Prostate gland (tissue), 2 donors: ENCODE measurements at regions not wholly inside any gene's neighbourhood (a gene's known extent, or its start where the extent isn't known, plus 50 kb on each side); places are given as distances from the start of the nearest gene placed in this dataset.

Experiments used
- DNase-seq: peaks from one replicate; pipeline ENCODE4 v3.0.0-alpha.2; 2019; ENCODE audit warnings: low spot score
- H3K27ac ChIP-seq, 2 donors: fragments of 200-600 bp; sonication (generic); 2 replicates each; pipeline ENCODE4 v1.5.1; 2017 to 2019
- H3K27me3 ChIP-seq: fragments of 200-600 bp; sonication (generic); replicated peaks from 2 replicates; pipeline ENCODE4 v1.5.1; 2019; ENCODE audit not compliant: insufficient read depth
- H3K36me3 ChIP-seq, 2 donors: fragments of 200-600 bp; sonication (generic); 1 replicate in 1 of 2; 2 replicates in 1 of 2; pipeline versions ENCODE4 v1.5.1 to v1.8.1; 2017 to 2019
- H3K4me1 ChIP-seq: fragments of 200-600 bp; sonication (generic); replicated peaks from 2 replicates; pipeline ENCODE4 v1.5.1; 2019
- H3K4me3 ChIP-seq, 2 donors: fragments of 200-600 bp; sonication (generic); 2 replicates each; pipeline ENCODE4 v1.5.1; 2017 to 2019
- H3K9me3 ChIP-seq: fragments of 200-600 bp; sonication (generic); 2 replicates; pipeline ENCODE4 v1.5.1; 2017
- CTCF ChIP-seq, 4 experiments: fragments of 200-600 bp in 2 of 4; fragments of 450-650 bp in 2 of 4; sonication (generic) in 2 of 4; IDR thresholded peaks; 1 replicate in 3 of 4; 2 replicates in 1 of 4; pipeline ENCODE4 v1.5.1; 2016 to 2019; ENCODE audit warnings: antibody characterized with exemption in 4 of 4, mild to moderate bottlenecking in 2 of 4, moderate library complexity in 2 of 4
- POLR2A ChIP-seq: fragments of 450-650 bp; IDR thresholded peaks from one replicate; pipeline ENCODE4 v1.6.1; 2016; ENCODE audit warnings: antibody characterized with exemption, mild to moderate bottlenecking
- POLR2AphosphoS5 ChIP-seq: sonication (generic); formaldehyde crosslinking; IDR thresholded peaks from one replicate; pipeline ENCODE4 v1.6.1; 2017; ENCODE audit warnings: antibody characterized with exemption
- WGBS: methylation state at CpG from one replicate; pipeline ENCODE4 v1.1.5; 2018; 5-methylcytosine and 5-hydroxymethylcytosine counted together
- intact Hi-C: fragments of 100-400 bp; cut with DNase I; formaldehyde crosslinking; loops from one replicate; pipeline ENCODE4 v1.14.2; 2022

DNA sequence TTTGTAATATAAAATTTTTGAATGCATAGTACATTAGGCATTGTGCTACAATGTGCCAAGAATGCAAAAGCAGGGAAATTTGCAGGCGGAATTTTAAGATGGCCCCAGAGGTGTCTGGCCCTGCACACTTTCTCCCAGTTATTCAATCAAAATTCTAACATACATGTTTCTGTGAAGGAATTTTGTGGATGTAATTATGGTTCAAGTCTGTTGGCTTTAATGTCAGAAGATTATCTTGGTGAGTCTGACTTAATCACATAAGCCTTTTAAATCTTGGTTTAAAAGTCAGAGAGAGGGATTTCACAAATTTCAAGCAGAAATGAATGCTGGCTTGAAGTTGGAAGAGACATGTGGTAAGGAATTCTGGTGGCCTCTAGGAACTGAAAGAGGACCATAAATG is 423.4 kb upstream of the CCDC179 start:
- Histone ChIP-seq H3K27ac (no peak overlapping the region), H3K9me3 (no peaks in the 10 kb centered on the region), H3K4me3 (no peak overlapping the region), H3K27me3 (no peaks in the 10 kb centered on the region), H3K36me3 (no peaks in the 10 kb centered on the region), H3K4me1 (no peaks in the 10 kb centered on the region)
- intact Hi-C loops = no loop called here
- TF ChIP-seq CTCF (IDR thresholded peaks at IDR 0.05) (no peak), POLR2A (no peak), POLR2AphosphoS5 (no peak)
- DNase-seq = no peak
- WGBS = 95% methylated on average over 1 of the region's 1 CpG

DNA sequence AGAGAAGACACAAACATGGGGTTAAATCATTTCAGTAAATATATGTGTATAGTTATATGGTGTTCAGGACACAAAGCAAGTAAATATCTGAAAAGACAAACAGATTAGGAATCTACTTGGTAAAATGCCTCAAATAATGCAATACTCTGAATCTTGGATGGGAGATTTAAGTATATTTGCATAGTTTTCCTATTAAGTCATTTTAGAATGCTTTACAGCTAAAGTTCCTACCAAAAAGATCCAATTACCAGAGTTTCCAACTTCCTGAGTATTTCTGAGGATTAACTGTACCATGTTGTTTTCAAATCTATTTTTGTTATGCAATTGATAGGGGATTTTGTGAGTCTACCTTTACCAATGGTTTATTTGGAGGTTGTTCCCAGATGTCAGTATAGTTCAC is 424.4 kb upstream of the CCDC179 start:
- Histone ChIP-seq H3K27me3 (no peaks in the 10 kb centered on the region), H3K4me3 (no peak overlapping the region), H3K36me3 (no peaks in the 10 kb centered on the region), H3K4me1 (no peaks in the 10 kb centered on the region), H3K27ac (no peak overlapping the region), H3K9me3 (no peaks in the 10 kb centered on the region)
- intact Hi-C loops = no loop called here
- no peak for DNase-seq
- no peak for TF ChIP-seq POLR2AphosphoS5
- TF ChIP-seq POLR2A = no peak
- no peak for TF ChIP-seq CTCF (IDR thresholded peaks at IDR 0.05)

DNA sequence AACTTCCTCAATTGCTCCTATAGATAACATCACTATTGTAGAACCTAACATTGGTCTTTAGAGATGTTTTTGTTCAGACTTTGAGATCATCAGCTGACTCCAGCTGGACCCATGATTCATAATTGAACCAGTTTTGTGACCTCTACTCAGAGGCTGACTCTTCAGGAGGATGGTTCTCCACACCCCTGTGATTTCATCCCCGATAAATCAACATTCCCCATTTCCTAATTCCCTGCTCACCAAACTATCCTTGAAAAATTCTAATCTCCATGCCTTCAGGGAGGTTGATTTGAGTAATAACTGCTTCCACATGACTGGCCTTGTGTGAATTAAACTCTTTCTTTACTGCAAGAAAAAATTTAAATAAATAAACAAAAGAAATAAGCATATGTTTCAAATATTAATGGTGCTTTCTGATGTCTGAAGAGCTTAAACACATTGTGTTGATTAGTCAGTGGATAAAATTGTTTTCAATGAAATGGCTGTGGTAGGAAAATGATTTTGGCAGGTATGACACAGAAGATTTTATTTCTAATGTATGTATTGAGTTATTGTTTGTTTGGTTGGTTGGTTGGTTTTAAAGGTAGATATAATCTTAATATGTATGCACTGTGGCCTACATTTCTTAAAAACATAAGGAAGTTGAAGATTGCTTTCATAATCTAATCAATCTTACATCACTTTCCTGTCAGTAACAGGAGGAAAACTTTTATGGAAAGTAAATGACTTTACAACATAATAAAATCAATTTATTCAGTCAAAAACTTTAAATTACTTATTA is 427.9 kb upstream of the CCDC179 start:
- no peaks in the 10 kb centered on the region for H3K9me3 ChIP-seq
- no peak for DNase-seq
- intact Hi-C loops = no loop called here
- no peak overlapping the region for H3K27ac ChIP-seq
- TF ChIP-seq CTCF (IDR thresholded peaks at IDR 0.05) (no peak), POLR2A (no peak), POLR2AphosphoS5 (no peak)
- no peaks in the 10 kb centered on the region for H3K36me3 ChIP-seq
- no peaks in the 10 kb centered on the region for H3K4me1 ChIP-seq
- no peak overlapping the region for H3K4me3 ChIP-seq
- no peaks in the 10 kb centered on the region for H3K27me3 ChIP-seq
- WGBS = 41% methylated on average over 1 of the region's 1 CpG

- no peaks in the 10 kb centered on the region for H3K9me3 ChIP-seq
- no peaks in the 10 kb centered on the region for H3K27me3 ChIP-seq
- no peak overlapping the region for H3K4me3 ChIP-seq
- no peaks in the 10 kb centered on the region for H3K4me1 ChIP-seq
- no peak overlapping the region for H3K27ac ChIP-seq
- DNase-seq = no peak
- intact Hi-C loops = no loop called here
- H3K36me3 ChIP-seq = no peaks in the 10 kb centered on the region
- WGBS = 20% methylated on average over 2 of the region's 2 CpGs
- no peak for TF ChIP-seq POLR2AphosphoS5
- no peak for TF ChIP-seq CTCF (IDR thresholded peaks at IDR 0.05)
- TF ChIP-seq POLR2A = no peak
Measured at GRCh38 chr11:23295241-23295640, 435.0 kb upstream of the CCDC179 start.

DNA sequence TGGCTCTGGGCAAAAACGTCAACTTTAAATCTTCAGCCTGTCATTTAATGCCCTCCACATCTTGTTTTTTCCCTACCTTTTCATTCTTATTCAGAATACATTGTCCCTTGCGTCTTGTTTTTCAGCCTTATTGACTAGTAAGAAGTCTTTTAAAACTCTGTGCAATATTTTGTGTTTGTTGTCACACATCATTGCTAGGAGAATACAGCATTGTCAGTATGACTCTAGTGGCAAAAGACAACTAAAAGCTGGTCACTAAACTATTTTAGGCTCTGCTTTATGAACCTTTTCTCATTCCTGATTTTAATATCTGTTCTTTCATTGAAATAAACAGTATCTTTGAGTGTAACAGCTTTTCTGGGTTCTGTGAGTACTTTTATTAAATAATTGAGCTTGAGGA is 447.8 kb upstream of the CCDC179 start:
- Histone ChIP-seq H3K4me1 (no peaks in the 10 kb centered on the region), H3K27ac (no peak overlapping the region), H3K36me3 (no peaks in the 10 kb centered on the region), H3K9me3 (no peaks in the 10 kb centered on the region), H3K27me3 (no peaks in the 10 kb centered on the region), H3K4me3 (no peak overlapping the region)
- DNase-seq = no peak
- no peak for TF ChIP-seq POLR2AphosphoS5
- TF ChIP-seq POLR2A = no peak
- no peak for TF ChIP-seq CTCF (IDR thresholded peaks at IDR 0.05)
- intact Hi-C loops = no loop called here
- 48% methylated on average over 2 of the region's 2 CpGs for WGBS
